Glutamatergic neuron (in vitro differentiated cells): ENCODE measurements at regions not wholly inside any gene's neighbourhood (a gene's known extent, or its start where the extent isn't known, plus 50 kb on each side); places are given as distances from the start of the nearest gene placed in this dataset.

Experiments used
- DNase-seq: peaks from one replicate; pipeline ENCODE4 v3.0.0; 2022
- H3K27ac Mint-ChIP-seq: one replicate; pipeline ENCODE4 v1.8.0; 2020; ENCODE audit warnings: mild to moderate bottlenecking, mixed read lengths, inconsistent platforms; ENCODE audit not compliant: unreplicated experiment
- H3K27me3 Mint-ChIP-seq: one replicate; pipeline ENCODE4 v1.8.0; 2020; ENCODE audit warnings: mild to moderate bottlenecking, moderate library complexity, mixed read lengths, inconsistent platforms; ENCODE audit not compliant: unreplicated experiment
- H3K36me3 Mint-ChIP-seq: one replicate; pipeline ENCODE4 v1.8.0; 2020; ENCODE audit warnings: mild to moderate bottlenecking, mixed read lengths, inconsistent platforms; ENCODE audit not compliant: unreplicated experiment
- H3K4me1 Mint-ChIP-seq: one replicate; pipeline ENCODE4 v1.8.0; 2020; ENCODE audit warnings: mild to moderate bottlenecking, low read depth, mixed read lengths, inconsistent platforms; ENCODE audit not compliant: unreplicated experiment
- H3K4me3 Mint-ChIP-seq: one replicate; pipeline ENCODE4 v1.8.0; 2020; ENCODE audit warnings: mild to moderate bottlenecking, mixed read lengths, inconsistent platforms; ENCODE audit not compliant: unreplicated experiment
- H3K9me3 Mint-ChIP-seq: one replicate; pipeline ENCODE4 v1.8.0; 2020; ENCODE audit warnings: mild to moderate bottlenecking, moderate library complexity, mixed read lengths, inconsistent platforms; ENCODE audit not compliant: unreplicated experiment
- TF ChIP-seq, protein P1 (sequence below): fragments of 200-600 bp; sonication (generic); IDR thresholded peaks from one replicate; pipeline ENCODE4 v1.5.0; 2021; ENCODE audit not compliant: partially characterized antibody, unreplicated experiment

DNA sequence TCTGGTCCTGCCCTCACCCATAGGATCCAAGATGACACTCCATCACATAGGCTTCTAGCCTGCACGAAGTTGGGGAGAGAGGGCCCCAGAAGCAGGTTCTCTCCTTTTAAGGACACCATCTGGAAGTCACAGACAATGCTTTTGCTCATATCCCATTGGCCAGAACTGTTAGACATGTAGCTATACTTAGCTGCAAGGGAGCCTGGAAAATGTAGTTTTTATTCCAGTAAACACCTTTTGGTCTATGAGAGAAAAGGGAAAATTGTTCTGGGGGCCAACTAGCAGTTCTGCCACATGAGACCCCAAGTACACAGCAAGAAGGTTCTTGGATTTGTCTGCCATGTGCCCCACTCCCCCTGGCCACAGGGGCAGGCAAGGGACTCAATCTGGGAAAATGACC, 206.1 kb downstream of the ZFP36L2 start:
- peaks cover 3% of the 10 kb centered on the region for H3K4me1 Mint-ChIP-seq
- H3K36me3 Mint-ChIP-seq: peaks cover 13% of the 10 kb centered on the region
- peaks cover 4% of the 10 kb centered on the region for H3K27me3 Mint-ChIP-seq
- TF ChIP-seq, protein P1, sequence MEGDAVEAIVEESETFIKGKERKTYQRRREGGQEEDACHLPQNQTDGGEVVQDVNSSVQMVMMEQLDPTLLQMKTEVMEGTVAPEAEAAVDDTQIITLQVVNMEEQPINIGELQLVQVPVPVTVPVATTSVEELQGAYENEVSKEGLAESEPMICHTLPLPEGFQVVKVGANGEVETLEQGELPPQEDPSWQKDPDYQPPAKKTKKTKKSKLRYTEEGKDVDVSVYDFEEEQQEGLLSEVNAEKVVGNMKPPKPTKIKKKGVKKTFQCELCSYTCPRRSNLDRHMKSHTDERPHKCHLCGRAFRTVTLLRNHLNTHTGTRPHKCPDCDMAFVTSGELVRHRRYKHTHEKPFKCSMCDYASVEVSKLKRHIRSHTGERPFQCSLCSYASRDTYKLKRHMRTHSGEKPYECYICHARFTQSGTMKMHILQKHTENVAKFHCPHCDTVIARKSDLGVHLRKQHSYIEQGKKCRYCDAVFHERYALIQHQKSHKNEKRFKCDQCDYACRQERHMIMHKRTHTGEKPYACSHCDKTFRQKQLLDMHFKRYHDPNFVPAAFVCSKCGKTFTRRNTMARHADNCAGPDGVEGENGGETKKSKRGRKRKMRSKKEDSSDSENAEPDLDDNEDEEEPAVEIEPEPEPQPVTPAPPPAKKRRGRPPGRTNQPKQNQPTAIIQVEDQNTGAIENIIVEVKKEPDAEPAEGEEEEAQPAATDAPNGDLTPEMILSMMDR: no peak
- peaks cover 8% of the 10 kb centered on the region for H3K9me3 Mint-ChIP-seq
- H3K27ac Mint-ChIP-seq: no peak overlapping the region
- H3K4me3 Mint-ChIP-seq: no peak overlapping the region
- DNase-seq: no peak

DNA sequence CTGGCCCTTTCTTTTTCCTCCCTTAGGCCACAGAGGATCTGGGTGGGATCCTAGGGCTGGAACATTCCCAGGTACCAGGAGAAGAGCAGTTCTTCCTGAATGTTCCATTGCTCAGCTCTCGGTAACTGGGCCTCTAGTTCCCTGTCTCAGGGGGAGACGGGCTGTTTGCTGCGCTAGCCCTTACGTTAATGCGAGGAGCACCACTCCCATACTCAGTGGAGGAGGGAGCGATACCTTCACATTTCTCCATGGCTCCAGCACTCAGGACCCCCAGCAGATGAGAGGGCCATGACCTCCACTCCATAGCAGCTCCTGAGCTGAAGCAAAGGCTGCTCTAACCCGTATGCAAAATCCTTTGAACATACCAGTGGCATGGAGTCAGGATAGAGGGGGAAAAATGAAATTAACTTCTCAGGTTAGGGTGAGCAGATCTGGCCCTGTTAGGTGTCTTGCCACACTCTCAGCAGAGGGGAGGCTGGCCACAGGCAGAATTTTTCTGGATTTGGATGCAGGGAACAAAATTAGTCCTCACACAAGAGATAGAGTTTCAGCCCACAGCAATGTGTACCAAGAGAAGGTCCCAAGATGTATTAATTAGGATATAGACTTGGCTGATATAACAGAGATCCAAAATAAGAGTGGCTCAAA, 206.7 kb downstream of the ZFP36L2 start:
- Mint-ChIP-seq H3K36me3 (peaks cover 13% of the 10 kb centered on the region), H3K4me3 (no peak overlapping the region), H3K27me3 (peaks cover 2% of the 10 kb centered on the region), H3K9me3 (peaks cover 8% of the 10 kb centered on the region), H3K27ac (no peak overlapping the region), H3K4me1 (peaks cover under 1% of the 10 kb centered on the region)
- TF ChIP-seq, protein P1: no peak
- DNase-seq: no peak

DNA sequence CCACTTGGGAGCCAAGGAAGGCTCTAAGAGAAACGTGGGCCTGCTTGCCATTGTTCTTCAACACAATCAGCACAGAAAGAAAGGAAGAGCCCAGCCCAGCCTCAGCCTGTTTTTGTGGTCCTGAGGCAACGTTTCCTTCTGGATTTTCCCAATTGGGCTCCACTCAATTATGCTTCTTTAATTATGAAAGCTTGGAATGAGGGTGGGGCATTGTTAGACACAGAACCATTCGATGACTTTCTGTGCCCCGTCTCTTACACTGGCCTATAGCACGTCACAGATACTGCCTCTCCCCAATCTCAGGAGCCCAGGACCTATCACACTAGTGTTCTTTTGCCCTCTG, 207.4 kb downstream of the ZFP36L2 start:
- no peak for DNase-seq
- Mint-ChIP-seq H3K27ac (no peak overlapping the region), H3K36me3 (peaks cover 13% of the 10 kb centered on the region), H3K27me3 (peaks cover 2% of the 10 kb centered on the region), H3K9me3 (peaks cover 8% of the 10 kb centered on the region), H3K4me3 (no peak overlapping the region), H3K4me1 (no peaks in the 10 kb centered on the region)
- TF ChIP-seq, protein P1: no peak

DNA sequence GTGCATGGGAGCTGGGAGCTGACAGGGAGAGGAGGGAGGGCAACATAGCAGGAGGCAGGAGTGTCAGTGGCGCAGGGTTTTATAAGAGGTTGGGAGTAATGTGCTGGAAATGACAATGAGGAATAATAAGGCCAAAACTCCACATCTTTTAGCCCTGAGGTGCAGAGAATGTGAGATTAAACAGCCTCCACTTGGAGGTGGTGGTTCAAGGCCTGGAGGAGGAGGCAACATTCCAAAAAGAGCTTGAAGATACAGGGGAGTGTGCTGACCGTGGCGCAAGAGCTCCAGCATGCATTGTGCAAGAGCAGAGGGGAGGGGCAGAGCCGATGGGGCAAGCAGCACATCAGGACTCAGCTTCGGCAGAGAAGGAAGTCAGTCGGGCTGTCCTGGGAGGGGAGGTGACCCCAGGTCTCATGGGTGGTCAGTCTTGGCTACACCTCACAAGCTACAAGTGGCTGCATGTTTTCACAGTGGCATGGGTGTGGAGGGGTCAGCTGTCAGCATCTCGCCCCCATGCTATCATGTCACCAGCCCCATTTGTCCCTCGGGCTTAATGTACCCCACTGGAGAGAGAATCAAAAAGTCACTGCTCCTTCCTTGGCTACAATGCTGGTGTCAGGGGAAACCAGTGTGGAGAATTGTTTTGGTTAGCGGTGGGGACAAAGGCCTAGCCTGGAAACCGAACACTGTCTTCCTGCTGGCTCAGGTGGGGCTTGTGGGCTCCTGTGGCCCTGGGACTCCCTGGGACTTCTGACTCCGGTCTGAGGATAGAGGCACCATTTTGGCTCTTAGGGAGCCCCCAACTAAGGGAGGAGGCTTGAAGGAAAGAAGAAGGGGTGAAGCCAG, 208.0 kb downstream of the ZFP36L2 start:
- Mint-ChIP-seq H3K9me3 (peaks cover 8% of the 10 kb centered on the region), H3K4me1 (no peaks in the 10 kb centered on the region), H3K36me3 (peaks cover 13% of the 10 kb centered on the region), H3K4me3 (no peak overlapping the region), H3K27ac (no peak overlapping the region), H3K27me3 (peaks cover 2% of the 10 kb centered on the region)
- TF ChIP-seq, protein P1: no peak
- DNase-seq: no peak

DNA sequence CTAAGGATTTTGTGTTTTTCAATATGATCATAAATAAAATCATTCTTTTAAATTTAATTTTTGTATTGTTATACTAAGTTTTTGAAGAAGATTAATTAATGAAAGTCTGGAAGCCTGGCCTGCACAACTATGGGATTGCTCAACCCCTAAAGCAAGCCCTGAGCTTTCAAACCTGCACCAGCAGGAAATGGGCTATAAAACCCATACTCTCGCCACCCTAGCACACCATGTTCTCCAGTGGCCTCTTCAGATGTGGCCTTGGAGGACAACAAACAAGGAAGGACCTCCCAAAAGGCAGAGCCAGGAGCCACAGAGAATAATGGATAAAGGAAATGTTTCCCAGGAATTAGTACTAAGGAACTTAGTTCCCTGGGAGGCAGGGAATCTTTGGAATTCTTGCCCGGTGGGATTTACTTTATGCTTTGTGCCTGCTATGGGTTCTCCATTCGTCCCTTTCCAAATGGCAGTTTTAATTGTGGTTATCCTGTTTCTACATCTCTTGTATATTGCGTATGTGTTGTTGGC, 212.5 kb downstream of the ZFP36L2 start:
- no peak for DNase-seq

More for the DNA sequence above, 212.5 kb downstream of the ZFP36L2 start:
- Mint-ChIP-seq H3K27me3 (peaks cover 4% of the 10 kb centered on the region), H3K4me1 (no peaks in the 10 kb centered on the region), H3K9me3 (peaks cover 3% of the 10 kb centered on the region), H3K36me3 (no peaks in the 10 kb centered on the region), H3K27ac (no peak overlapping the region), H3K4me3 (no peak overlapping the region)
- TF ChIP-seq, protein P1: no peak
